ENCODE measurements at regions not wholly inside any gene's neighbourhood (a gene's known extent, or its start where the extent isn't known, plus 50 kb on each side); places are given as distances from the start of the nearest gene placed in this dataset.

DNA sequence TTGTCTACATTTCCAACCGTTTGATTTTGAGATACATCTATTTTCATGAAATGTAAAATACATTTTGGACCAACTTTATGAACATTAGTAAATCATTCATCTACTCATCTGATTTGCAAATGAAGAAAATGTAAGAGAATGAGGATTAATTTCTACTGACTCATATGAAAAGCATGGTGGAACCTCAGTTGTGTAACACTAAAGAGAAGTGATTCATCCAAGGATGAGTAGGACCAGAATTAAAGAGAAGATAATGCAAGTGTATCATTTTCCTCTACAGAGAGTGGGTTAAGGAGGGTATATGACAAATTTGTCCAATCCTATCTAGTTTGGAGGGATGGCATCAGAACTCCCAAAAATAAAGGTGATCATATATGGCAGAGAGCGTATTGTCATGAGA is 1967.6 kb downstream of the MRPL39 start:
- ChIA-PET CTCF (no interaction called here), POLR2A (no interaction called here)
- no peaks in the 10 kb centered on the region for H3K9me3 ChIP-seq
- WGBS (ENCODE audit: missing lambda C conversion rate), result 0% methylated on average over 2 of the region's 2 CpGs
- DNase-seq (ENCODE audit: low read depth in 1 of 2, low spot score in 1 of 2) (no peak), FAIRE-seq (no peak), ATAC-seq (no peak)
- H3K4me1 ChIP-seq, result no peaks in the 10 kb centered on the region
- H3K4me2 ChIP-seq, result no peak overlapping the region
- H3K4me3 ChIP-seq, result no peak overlapping the region
- TF ChIP-seq RARB (CRISPR knock-in tag; IDR thresholded peaks at IDR 0.05), result no peak
- TF ChIP-seq, protein P1, sequence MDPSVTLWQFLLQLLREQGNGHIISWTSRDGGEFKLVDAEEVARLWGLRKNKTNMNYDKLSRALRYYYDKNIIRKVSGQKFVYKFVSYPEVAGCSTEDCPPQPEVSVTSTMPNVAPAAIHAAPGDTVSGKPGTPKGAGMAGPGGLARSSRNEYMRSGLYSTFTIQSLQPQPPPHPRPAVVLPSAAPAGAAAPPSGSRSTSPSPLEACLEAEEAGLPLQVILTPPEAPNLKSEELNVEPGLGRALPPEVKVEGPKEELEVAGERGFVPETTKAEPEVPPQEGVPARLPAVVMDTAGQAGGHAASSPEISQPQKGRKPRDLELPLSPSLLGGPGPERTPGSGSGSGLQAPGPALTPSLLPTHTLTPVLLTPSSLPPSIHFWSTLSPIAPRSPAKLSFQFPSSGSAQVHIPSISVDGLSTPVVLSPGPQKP (IDR thresholded peaks at IDR 0.05; ENCODE audit: low read depth, low read length), result no peak
- TF ChIP-seq ESRRA (IDR thresholded peaks at IDR 0.05; ENCODE audit: borderline replicate concordance, low read length), result no peak
- TF ChIP-seq NPAS2 (CRISPR knock-in tag; IDR thresholded peaks at IDR 0.05; ENCODE audit: borderline replicate concordance), result no peak
- no peak for TF ChIP-seq SREBF2 (IDR thresholded peaks at IDR 0.05)
- TF ChIP-seq KDM1A (IDR thresholded peaks at IDR 0.05; ENCODE audit: low read depth), result no peak
- no peak overlapping the region for H3K27ac ChIP-seq

DNA sequence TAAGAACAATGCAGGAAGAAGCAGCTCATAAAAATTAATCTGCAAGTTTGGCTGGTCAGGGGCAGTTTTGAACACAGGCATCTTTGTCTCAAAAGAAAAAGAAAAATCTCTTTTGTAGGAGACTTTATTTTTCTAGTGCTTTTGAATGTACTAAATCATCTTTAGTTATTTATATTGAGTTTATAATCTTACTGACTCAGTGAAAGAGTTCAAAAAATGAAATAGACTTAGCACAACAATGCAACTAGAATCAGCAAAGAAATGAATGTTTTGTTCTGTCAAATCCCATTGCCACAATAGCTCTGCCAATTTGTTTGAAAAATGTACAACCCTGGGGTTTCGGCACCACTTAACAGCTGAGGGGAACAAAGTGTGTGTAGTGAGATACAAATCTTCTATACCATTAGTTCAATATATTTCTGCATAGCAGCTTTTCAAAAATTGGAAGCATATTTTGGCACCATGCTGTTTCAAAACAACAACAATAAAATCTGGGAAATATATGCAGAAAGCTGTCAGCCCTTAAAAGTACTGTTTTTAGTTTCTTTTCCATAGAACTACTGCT is 1969.1 kb downstream of the MRPL39 start:
- H3K4me3 ChIP-seq, result no peak overlapping the region
- H3K4me2 ChIP-seq, result no peak overlapping the region
- H3K27ac ChIP-seq, result no peak overlapping the region
- no peaks in the 10 kb centered on the region for H3K9me3 ChIP-seq
- no peaks in the 10 kb centered on the region for H3K4me1 ChIP-seq
- POLR2A ChIA-PET, result no interaction called here
- CTCF ChIA-PET, result no interaction called here
- DNase-seq (ENCODE audit: low read depth in 1 of 2, low spot score in 1 of 2), result no peak
- no peak for ATAC-seq
- 3% methylated on average over 1 of the region's 1 CpG for WGBS (ENCODE audit: missing lambda C conversion rate)
- no peak for FAIRE-seq
- TF ChIP-seq PHF8 (IDR thresholded peaks at IDR 0.05; ENCODE audit: borderline replicate concordance, low read depth), result no peak

DNA sequence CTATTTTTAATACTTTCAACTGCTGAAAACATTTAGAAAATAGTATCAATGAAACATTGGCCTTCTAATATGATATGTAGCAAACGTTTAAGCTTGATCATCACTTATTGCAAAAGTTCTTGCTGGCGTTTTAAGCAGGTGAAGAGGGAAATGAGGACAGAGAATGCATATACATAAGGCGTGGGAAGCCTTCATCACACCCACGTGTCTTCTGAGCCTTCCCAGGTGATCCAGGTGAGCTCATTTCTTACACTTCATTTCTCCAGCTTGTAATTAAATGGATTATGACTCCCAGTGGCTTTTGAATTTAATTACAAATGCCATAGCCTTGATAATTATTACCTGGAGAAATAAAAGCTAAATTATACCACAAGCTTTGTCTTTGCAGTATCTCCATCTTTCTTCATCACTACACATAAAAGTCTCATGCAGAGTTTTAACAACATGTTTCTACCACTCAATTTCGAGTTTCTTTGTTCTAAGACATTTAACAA is 1973.8 kb downstream of the MRPL39 start:
- no peak for ATAC-seq
- no peaks in the 10 kb centered on the region for H3K9me3 ChIP-seq
- FAIRE-seq, result no peak
- no peaks in the 10 kb centered on the region for H3K4me1 ChIP-seq
- CTCF ChIA-PET, result no interaction called here
- H3K27ac ChIP-seq, result no peak overlapping the region
- WGBS (ENCODE audit: missing lambda C conversion rate), result 0% methylated on average over 5 of the region's 5 CpGs
- DNase-seq (ENCODE audit: low read depth in 1 of 2, low spot score in 1 of 2), result no peak
- POLR2A ChIA-PET, result no interaction called here
- TF ChIP-seq PHF8 (IDR thresholded peaks at IDR 0.05; ENCODE audit: borderline replicate concordance, low read depth) (no peak), NPAS2 (CRISPR knock-in tag; IDR thresholded peaks at IDR 0.05; ENCODE audit: borderline replicate concordance) (no peak), NFE2L2 (conservative IDR thresholded peaks at IDR 0.05; ENCODE audit: low read length) (no peak), KDM1A (IDR thresholded peaks at IDR 0.05; ENCODE audit: low read depth) (no peak), FOSL2 (IDR thresholded peaks at IDR 0.05) (no peak), FOSL2 (CRISPR knock-in tag; IDR thresholded peaks at IDR 0.05) (no peak), POLR2AphosphoS2 (conservative IDR thresholded peaks at IDR 0.05; ENCODE audit: low read length) (no peak), RFX5 (IDR thresholded peaks at IDR 0.05) (no peak), RCOR1 (IDR thresholded peaks at IDR 0.05; ENCODE audit: low read depth, low read length) (no peak), GATA3 (IDR thresholded peaks at IDR 0.05; ENCODE audit: borderline replicate concordance) (no peak), RNF2 (IDR thresholded peaks at IDR 0.05; ENCODE audit: borderline replicate concordance, low read depth) (no peak), KDM5A (IDR thresholded peaks at IDR 0.05) (no peak), ZNF302 (CRISPR knock-in tag; IDR thresholded peaks at IDR 0.05) (no peak), HEYL (CRISPR knock-in tag; IDR thresholded peaks at IDR 0.05) (no peak), JUNB (IDR thresholded peaks at IDR 0.05) (no peak), TFCP2L1 (CRISPR knock-in tag; IDR thresholded peaks at IDR 0.05) (no peak)
- TF ChIP-seq, protein P2, sequence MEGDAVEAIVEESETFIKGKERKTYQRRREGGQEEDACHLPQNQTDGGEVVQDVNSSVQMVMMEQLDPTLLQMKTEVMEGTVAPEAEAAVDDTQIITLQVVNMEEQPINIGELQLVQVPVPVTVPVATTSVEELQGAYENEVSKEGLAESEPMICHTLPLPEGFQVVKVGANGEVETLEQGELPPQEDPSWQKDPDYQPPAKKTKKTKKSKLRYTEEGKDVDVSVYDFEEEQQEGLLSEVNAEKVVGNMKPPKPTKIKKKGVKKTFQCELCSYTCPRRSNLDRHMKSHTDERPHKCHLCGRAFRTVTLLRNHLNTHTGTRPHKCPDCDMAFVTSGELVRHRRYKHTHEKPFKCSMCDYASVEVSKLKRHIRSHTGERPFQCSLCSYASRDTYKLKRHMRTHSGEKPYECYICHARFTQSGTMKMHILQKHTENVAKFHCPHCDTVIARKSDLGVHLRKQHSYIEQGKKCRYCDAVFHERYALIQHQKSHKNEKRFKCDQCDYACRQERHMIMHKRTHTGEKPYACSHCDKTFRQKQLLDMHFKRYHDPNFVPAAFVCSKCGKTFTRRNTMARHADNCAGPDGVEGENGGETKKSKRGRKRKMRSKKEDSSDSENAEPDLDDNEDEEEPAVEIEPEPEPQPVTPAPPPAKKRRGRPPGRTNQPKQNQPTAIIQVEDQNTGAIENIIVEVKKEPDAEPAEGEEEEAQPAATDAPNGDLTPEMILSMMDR (IDR thresholded peaks at IDR 0.05), result no peak
- TF ChIP-seq, protein P3, sequence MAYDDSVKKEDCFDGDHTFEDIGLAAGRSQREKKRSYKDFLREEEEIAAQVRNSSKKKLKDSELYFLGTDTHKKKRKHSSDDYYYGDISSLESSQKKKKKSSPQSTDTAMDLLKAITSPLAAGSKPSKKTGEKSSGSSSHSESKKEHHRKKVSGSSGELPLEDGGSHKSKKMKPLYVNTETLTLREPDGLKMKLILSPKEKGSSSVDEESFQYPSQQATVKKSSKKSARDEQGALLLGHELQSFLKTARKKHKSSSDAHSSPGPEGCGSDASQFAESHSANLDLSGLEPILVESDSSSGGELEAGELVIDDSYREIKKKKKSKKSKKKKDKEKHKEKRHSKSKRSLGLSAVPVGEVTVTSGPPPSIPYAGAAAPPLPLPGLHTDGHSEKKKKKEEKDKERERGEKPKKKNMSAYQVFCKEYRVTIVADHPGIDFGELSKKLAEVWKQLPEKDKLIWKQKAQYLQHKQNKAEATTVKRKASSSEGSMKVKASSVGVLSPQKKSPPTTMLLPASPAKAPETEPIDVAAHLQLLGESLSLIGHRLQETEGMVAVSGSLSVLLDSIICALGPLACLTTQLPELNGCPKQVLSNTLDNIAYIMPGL (CRISPR knock-in tag; IDR thresholded peaks at IDR 0.05; ENCODE audit: borderline replicate concordance), result no peak
- TF ChIP-seq, protein P1 (IDR thresholded peaks at IDR 0.05; ENCODE audit: low read depth, low read length), result no peak
- H3K4me2 ChIP-seq, result no peak overlapping the region
- H3K4me3 ChIP-seq, result no peak overlapping the region

Data from A549 (cell line).